AG04450 (cell line): ENCODE measurements at regions not wholly inside any gene's neighbourhood (a gene's known extent, or its start where the extent isn't known, plus 50 kb on each side); places are given as distances from the start of the nearest gene placed in this dataset.

ENCODE experiments used
- CTCF ChIA-PET: fragments of 300-600, 350-600 bp; formaldehyde crosslinking; extraction: SDS; loops from one replicate; lab custom pipeline; 2022; ENCODE audit warnings: antibody characterized with exemption, inconsistent platforms; lab: Charles Lee
- POLR2A ChIA-PET: fragments of 350-600 bp; formaldehyde crosslinking; extraction: SDS; loops from one replicate; lab custom pipeline; 2021; ENCODE audit warnings: antibody characterized with exemption, inconsistent platforms; lab: Yijun Ruan, JAX
- DNase-seq: peaks from one replicate; pipeline ENCODE4 v3.0.0-alpha.2; 2011; ENCODE audit warnings: low read depth, low spot score
- H3K27ac ChIP-seq: one replicate; pipeline ENCODE4 v1.5.1; 2012; ENCODE audit warnings: low read depth, low read length, control low read depth
- H3K27me3 ChIP-seq: one replicate; pipeline ENCODE4 v1.6.0; 2012; ENCODE audit warnings: low read length; ENCODE audit not compliant: control insufficient read depth, insufficient read depth
- H3K4me3 ChIP-seq: 2 replicates; pipeline ENCODE4 v1.5.1; 2011; ENCODE audit warnings: mild to moderate bottlenecking, low read depth, low read length, control low read depth
- H3K9me3 ChIP-seq: 2 replicates; pipeline ENCODE4 v1.5.1; 2012; ENCODE audit warnings: low read length; ENCODE audit not compliant: control insufficient read depth, insufficient read depth
- CTCF ChIP-seq: IDR thresholded peaks from 2 replicates; pipeline ENCODE4 v1.5.1; 2011; ENCODE audit warnings: low read depth, low read length, control low read depth, inconsistent platforms

- no peak for TF ChIP-seq CTCF
- H3K9me3 ChIP-seq = no peaks in the 10 kb centered on the region
- H3K27me3 ChIP-seq = no peaks in the 10 kb centered on the region
- ChIA-PET CTCF (no interaction called here), POLR2A (no interaction called here)
- no peak overlapping the region for H3K4me3 ChIP-seq
- DNase-seq = no peak
- H3K27ac ChIP-seq = no peak overlapping the region
These were observed 151.4 kb upstream of the PRDM1 start for GRCh38 chr6:105934708-105935107.

- Histone ChIP-seq H3K27me3 (no peaks in the 10 kb centered on the region), H3K9me3 (no peaks in the 10 kb centered on the region), H3K4me3 (no peak overlapping the region), H3K27ac (no peak overlapping the region)
- CTCF ChIA-PET = interaction anchor here (0.6 to 1.6 kb wide), 4 partner anchors 34 to 501 kb away, joined by 3 to 6 read pairs (median 4); no protein-coding TSS in a partner anchor
- TF ChIP-seq CTCF = no peak
- peak; percentile 2 for DNase-seq
- POLR2A ChIA-PET = interaction anchor here (1.3 kb wide), 1 partner anchor 32 kb away, joined by 4 read pairs; no protein-coding TSS in a partner anchor
These were observed 153.7 kb upstream of the PRDM1 start for GRCh38 chr6:105932440-105932839.

- H3K27ac ChIP-seq = no peak overlapping the region
- ChIA-PET POLR2A (no interaction called here), CTCF (no interaction called here)
- DNase-seq = no peak
- no peaks in the 10 kb centered on the region for H3K9me3 ChIP-seq
- H3K27me3 ChIP-seq = no peaks in the 10 kb centered on the region
- H3K4me3 ChIP-seq = no peak overlapping the region
- no peak for TF ChIP-seq CTCF
These were observed 156.5 kb upstream of the PRDM1 start for GRCh38 chr6:105929626-105930025.

- no peaks in the 10 kb centered on the region for H3K27me3 ChIP-seq
- no peaks in the 10 kb centered on the region for H3K9me3 ChIP-seq
- no peak for DNase-seq
- H3K4me3 ChIP-seq = no peak overlapping the region
- no peak for TF ChIP-seq CTCF
- H3K27ac ChIP-seq = no peak overlapping the region
- ChIA-PET CTCF (no interaction called here), POLR2A (no interaction called here)
These were observed 159.8 kb upstream of the PRDM1 start for GRCh38 chr6:105926318-105926717.

- CTCF ChIA-PET = interaction anchor here (1.0 kb wide), 1 partner anchor 24 kb away, joined by 3 read pairs; no protein-coding TSS in a partner anchor
- no peak for TF ChIP-seq CTCF
- no peak for DNase-seq
- no peak overlapping the region for H3K4me3 ChIP-seq
- POLR2A ChIA-PET = no interaction called here
- no peaks in the 10 kb centered on the region for H3K27me3 ChIP-seq
- H3K27ac ChIP-seq = no peak overlapping the region
- H3K9me3 ChIP-seq = no peaks in the 10 kb centered on the region
These were observed 160.4 kb upstream of the PRDM1 start for GRCh38 chr6:105925706-105926105.
